ENCODE measurements at regions not wholly inside any gene's neighbourhood (a gene's known extent, or its start where the extent isn't known, plus 50 kb on each side); places are given as distances from the start of the nearest gene placed in this dataset.

GRCh38 chr12:73719223-73719622, 818.4 kb upstream of the ATXN7L3B start:
- no peak for DNase-seq
- H3K4me1 ChIP-seq (ENCODE audit: insufficient read depth, low read length): no peaks in the 10 kb centered on the region
- H3K9me3 Mint-ChIP-seq: peaks cover 3% of the 10 kb centered on the region
- no peak overlapping the region for H3K4me3 ChIP-seq (ENCODE audit: low read length)
- POLR2A ChIA-PET: no interaction called here
- H3K4me1 Mint-ChIP-seq (ENCODE audit: low read depth): no peaks in the 10 kb centered on the region
- no peak overlapping the region for H3K27ac Mint-ChIP-seq
- ATAC-seq (ENCODE audit: poor library complexity): no peak
- TF ChIP-seq CTCF (IDR thresholded peaks at IDR 0.05): no peak
- H3K27ac ChIP-seq (ENCODE audit: low read depth in 1 of 2, low read length in 2 of 2): no peak overlapping the region
- no peaks in the 10 kb centered on the region for H3K36me3 ChIP-seq (ENCODE audit: insufficient read depth, low read length)
- no peaks in the 10 kb centered on the region for H3K27me3 ChIP-seq (ENCODE audit: control insufficient read depth in 1 of 2, insufficient read depth in 2 of 2, low read length in 2 of 2)
- CTCF ChIA-PET: no interaction called here
- H3K9me3 ChIP-seq (ENCODE audit: control insufficient read depth in 1 of 2, insufficient read depth in 1 of 2, low read length in 2 of 2): no peaks in the 10 kb centered on the region
- intact Hi-C loops (cut with DNase I, micrococcal nuclease): no loop called here
- H3K27me3 Mint-ChIP-seq: no peaks in the 10 kb centered on the region
- H3K36me3 Mint-ChIP-seq (ENCODE audit: low read depth): no peaks in the 10 kb centered on the region
- H3K4me3 Mint-ChIP-seq: no peak overlapping the region

- H3K4me3 Mint-ChIP-seq: no peak overlapping the region
- ChIA-PET POLR2A (no interaction called here), CTCF (no interaction called here)
- ATAC-seq (ENCODE audit: poor library complexity): no peak
- H3K27ac Mint-ChIP-seq: no peak overlapping the region
- intact Hi-C loops (cut with DNase I, micrococcal nuclease): no loop called here
- no peak for TF ChIP-seq CTCF (IDR thresholded peaks at IDR 0.05)
- H3K4me1 ChIP-seq (ENCODE audit: insufficient read depth, low read length): no peaks in the 10 kb centered on the region
- DNase-seq: no peak
- no peaks in the 10 kb centered on the region for H3K4me1 Mint-ChIP-seq (ENCODE audit: low read depth)
- no peaks in the 10 kb centered on the region for H3K27me3 Mint-ChIP-seq
- H3K27me3 ChIP-seq (ENCODE audit: control insufficient read depth in 1 of 2, insufficient read depth in 2 of 2, low read length in 2 of 2): no peaks in the 10 kb centered on the region
- H3K9me3 ChIP-seq (ENCODE audit: control insufficient read depth in 1 of 2, insufficient read depth in 1 of 2, low read length in 2 of 2): no peaks in the 10 kb centered on the region
- H3K9me3 Mint-ChIP-seq: no peaks in the 10 kb centered on the region
- no peaks in the 10 kb centered on the region for H3K36me3 ChIP-seq (ENCODE audit: insufficient read depth, low read length)
- no peak overlapping the region for H3K4me3 ChIP-seq (ENCODE audit: low read length)
- no peak overlapping the region for H3K27ac ChIP-seq (ENCODE audit: low read depth in 1 of 2, low read length in 2 of 2)
- no peaks in the 10 kb centered on the region for H3K36me3 Mint-ChIP-seq (ENCODE audit: low read depth)
These were observed 810.8 kb upstream of the ATXN7L3B start for GRCh38 chr12:73726881-73727280.

GRCh38 chr12:73731658-73732057, 806.0 kb upstream of the ATXN7L3B start:
- Mint-ChIP-seq H3K27ac (no peak overlapping the region), H3K9me3 (peaks cover 3% of the 10 kb centered on the region), H3K4me3 (no peak overlapping the region), H3K36me3 (ENCODE audit: low read depth) (no peaks in the 10 kb centered on the region), H3K4me1 (ENCODE audit: low read depth) (no peaks in the 10 kb centered on the region), H3K27me3 (no peaks in the 10 kb centered on the region)
- intact Hi-C loops (cut with DNase I, micrococcal nuclease): no loop called here
- no peak for TF ChIP-seq CTCF (IDR thresholded peaks at IDR 0.05)
- Histone ChIP-seq H3K4me1 (ENCODE audit: insufficient read depth, low read length) (no peaks in the 10 kb centered on the region), H3K4me3 (ENCODE audit: low read length) (no peak overlapping the region), H3K27ac (ENCODE audit: low read depth in 1 of 2, low read length in 2 of 2) (no peak overlapping the region), H3K36me3 (ENCODE audit: insufficient read depth, low read length) (no peaks in the 10 kb centered on the region), H3K9me3 (ENCODE audit: control insufficient read depth in 1 of 2, insufficient read depth in 1 of 2, low read length in 2 of 2) (no peaks in the 10 kb centered on the region), H3K27me3 (ENCODE audit: control insufficient read depth in 1 of 2, insufficient read depth in 2 of 2, low read length in 2 of 2) (no peaks in the 10 kb centered on the region)
- ChIA-PET CTCF (no interaction called here), POLR2A (no interaction called here)
- no peak for ATAC-seq (ENCODE audit: poor library complexity)
- no peak for DNase-seq
